ENCODE measurements at regions not wholly inside any gene's neighbourhood (a gene's known extent, or its start where the extent isn't known, plus 50 kb on each side); places are given as distances from the start of the nearest gene placed in this dataset.
A peak's percentile ranks its signal among the peaks of the same experiment; 100 is the strongest.

- TF ChIP-seq CTCF (IDR thresholded peaks at IDR 0.05; ENCODE audit: low read length, missing control alignments) = no peak
- no peak overlapping the region for H3K4me3 ChIP-seq (replicated peaks; ENCODE audit: low read depth, low read length)
- DNase-seq (ENCODE audit: low read depth) = no peak
Measured at GRCh38 chr4:17398805-17399204, 113.1 kb downstream of the QDPR start.

GRCh38 chr4:17398035-17398434 lies 113.9 kb downstream of the QDPR start:
- no peak for TF ChIP-seq CTCF (IDR thresholded peaks at IDR 0.05; ENCODE audit: low read length, missing control alignments)
- DNase-seq (ENCODE audit: low read depth) = no peak
- no peak overlapping the region for H3K4me3 ChIP-seq (replicated peaks; ENCODE audit: low read depth, low read length)

- DNase-seq (ENCODE audit: low read depth) = no peak
- TF ChIP-seq CTCF (IDR thresholded peaks at IDR 0.05; ENCODE audit: low read length, missing control alignments) = no peak
Measured at GRCh38 chr4:17397611-17398010, 114.3 kb downstream of the QDPR start.

GRCh38 chr4:17385403-17385802 lies 126.5 kb downstream of the QDPR start:
- no peak for TF ChIP-seq CTCF (IDR thresholded peaks at IDR 0.05; ENCODE audit: low read length, missing control alignments)
- H3K4me3 ChIP-seq (replicated peaks; ENCODE audit: low read depth, low read length) = no peak overlapping the region
- DNase-seq (ENCODE audit: low read depth) = peak; percentile 29

More at GRCh38 chr4:17397611-17398010, 114.3 kb downstream of the QDPR start:
- H3K4me3 ChIP-seq (replicated peaks; ENCODE audit: low read depth, low read length) = no peak overlapping the region

- TF ChIP-seq CTCF (IDR thresholded peaks at IDR 0.05; ENCODE audit: low read length, missing control alignments) = no peak
- no peak for DNase-seq (ENCODE audit: low read depth)
- H3K4me3 ChIP-seq (replicated peaks; ENCODE audit: low read depth, low read length) = no peak overlapping the region
Measured at GRCh38 chr4:17380347-17380746, 131.5 kb downstream of the QDPR start.

- H3K4me3 ChIP-seq (replicated peaks; ENCODE audit: low read depth, low read length) = no peak overlapping the region
- DNase-seq (ENCODE audit: low read depth) = peak; percentile 65
- no peak for TF ChIP-seq CTCF (IDR thresholded peaks at IDR 0.05; ENCODE audit: low read length, missing control alignments)
Measured at GRCh38 chr4:17376205-17376604, 135.7 kb downstream of the QDPR start.

- no peak overlapping the region for H3K4me3 ChIP-seq (replicated peaks; ENCODE audit: low read depth, low read length)
- TF ChIP-seq CTCF (IDR thresholded peaks at IDR 0.05; ENCODE audit: low read length, missing control alignments) = no peak
- no peak for DNase-seq (ENCODE audit: low read depth)
Measured at GRCh38 chr4:17373666-17374065, 138.2 kb downstream of the QDPR start.

Data from fibroblast of pulmonary artery (primary cell).